IMR-90 (cell line): ENCODE measurements at regions not wholly inside any gene's neighbourhood (a gene's known extent, or its start where the extent isn't known, plus 50 kb on each side); places are given as distances from the start of the nearest gene placed in this dataset.
A peak's percentile ranks its signal among the peaks of the same experiment; 100 is the strongest.

Source experiments
- ATAC-seq: fragments of 200-7000 bp; cut with Tn5 transposase; 2 replicates; pipeline ENCODE4 v1.9.1; 2020; ENCODE audit warnings: low read depth, mild to moderate bottlenecking, moderate library complexity
- BruUV-seq: library from RNA; stranded (reverse); fragments of 400-500 nt; replicated peaks from 2 replicates; lab custom pipeline; 2021; lab: Mats Ljungman, UMichigan
- CTCF ChIA-PET: fragments of 300-600 bp; formaldehyde crosslinking; extraction: SDS; loops from one replicate; lab custom pipeline; 2021; ENCODE audit warnings: antibody characterized with exemption; lab: Yijun Ruan, JAX
- POLR2A ChIA-PET: fragments of 300-600 bp; sonication (Branson Sonifier 250); formaldehyde crosslinking; loops from one replicate; lab custom pipeline; 2022; ENCODE audit warnings: antibody characterized with exemption; ENCODE audit not compliant: unreplicated experiment; lab: Charles Lee
- DNase-seq: peaks from one replicate; pipeline ENCODE4 v3.0.0; 2013
- H2AFZ ChIP-seq: replicated peaks from 2 replicates; pipeline ENCODE3; 2013; ENCODE audit warnings: low read length, mild to moderate bottlenecking; ENCODE audit not compliant: poor library complexity
- H2AK5ac ChIP-seq: 2 replicates; pipeline ENCODE4 v1.6.1; 2013; ENCODE audit warnings: low read depth, low read length, inconsistent platforms
- H2AK9ac ChIP-seq: replicated peaks from 2 replicates; pipeline ENCODE3; 2013; ENCODE audit warnings: mild to moderate bottlenecking, low read depth, low read length, moderate library complexity; ENCODE audit not compliant: poor library complexity
- H2BK120ac ChIP-seq: 2 replicates; pipeline ENCODE4 v1.6.1; 2013; ENCODE audit warnings: low read depth, low read length, inconsistent platforms
- H2BK15ac ChIP-seq: 3 replicates; pipeline ENCODE4 v1.6.1; 2013; ENCODE audit warnings: low read depth, low read length, inconsistent platforms
- H2BK20ac ChIP-seq: 2 replicates; pipeline ENCODE4 v1.6.1; 2013; ENCODE audit warnings: low read depth, mild to moderate bottlenecking, inconsistent platforms, low read length, moderate library complexity
- H2BK5ac ChIP-seq: 2 replicates; pipeline ENCODE4 v1.6.1; 2013; ENCODE audit warnings: mild to moderate bottlenecking, low read depth, low read length, inconsistent platforms; ENCODE audit not compliant: poor library complexity, severe bottlenecking
- H3K14ac ChIP-seq: replicated peaks from 2 replicates; pipeline ENCODE4 v1.6.1; 2013; ENCODE audit warnings: low read depth, low read length, inconsistent platforms
- H3K18ac ChIP-seq: 2 replicates; pipeline ENCODE4 v1.6.1; 2013; ENCODE audit warnings: low read depth, low read length, control low read depth
- H3K23ac ChIP-seq: 2 replicates; pipeline ENCODE4 v1.6.1; 2013; ENCODE audit warnings: low read depth, low read length, inconsistent platforms
- H3K27ac ChIP-seq: 2 replicates; pipeline ENCODE4 v1.5.1; 2013; ENCODE audit warnings: mild to moderate bottlenecking, control low read depth, low read length; ENCODE audit not compliant: insufficient read depth
- H3K27me3 ChIP-seq: 2 replicates; pipeline ENCODE4 v1.6.1; 2013; ENCODE audit warnings: low read length; ENCODE audit not compliant: control insufficient read depth, insufficient read depth
- H3K36me3 ChIP-seq: 2 replicates; pipeline ENCODE4 v1.6.1; 2013; ENCODE audit warnings: low read length, mixed read lengths; ENCODE audit not compliant: control insufficient read depth, insufficient read depth
- H3K4ac ChIP-seq: 2 replicates; pipeline ENCODE4 v1.6.1; 2013; ENCODE audit warnings: low read depth, low read length, inconsistent platforms
- H3K4me1 ChIP-seq: 2 replicates; pipeline ENCODE4 v1.6.1; 2013; ENCODE audit warnings: low read length, mixed read lengths; ENCODE audit not compliant: control insufficient read depth, insufficient read depth
- H3K4me2 ChIP-seq: 2 replicates; pipeline ENCODE4 v1.6.1; 2013; ENCODE audit warnings: low read depth, mild to moderate bottlenecking, control low read depth, low read length, moderate library complexity
- H3K4me3 ChIP-seq: 2 replicates; pipeline ENCODE4 v1.5.1; 2013; ENCODE audit warnings: low read depth, mild to moderate bottlenecking, control low read depth, low read length, moderate library complexity; ENCODE audit not compliant: insufficient read depth
- H3K56ac ChIP-seq: 2 replicates; pipeline ENCODE4 v1.6.1; 2013; ENCODE audit warnings: low read length, inconsistent platforms; ENCODE audit not compliant: insufficient read depth; ENCODE audit errors: extremely low read depth
- H3K79me1 ChIP-seq, 2 experiments: 2 replicates each; pipeline ENCODE4 v1.6.1; 2013; ENCODE audit warnings: low read length in 2 of 2, inconsistent platforms in 1 of 2, low read depth in 1 of 2
- H3K9ac ChIP-seq: 2 replicates; pipeline ENCODE4 v1.6.1; 2013; ENCODE audit warnings: low read depth, low read length, control low read depth
- H3K9me1 ChIP-seq: 2 replicates; pipeline ENCODE4 v1.6.1; 2013; ENCODE audit warnings: low read length, inconsistent platforms; ENCODE audit not compliant: insufficient read depth
- H3K9me3 ChIP-seq: 2 replicates; pipeline ENCODE4 v1.6.1; 2013; ENCODE audit warnings: low read length; ENCODE audit not compliant: control insufficient read depth, insufficient read depth
- H4K20me1 ChIP-seq: 2 replicates; pipeline ENCODE4 v1.6.1; 2013; ENCODE audit warnings: low read length, inconsistent platforms; ENCODE audit not compliant: insufficient read depth
- H4K5ac ChIP-seq: 2 replicates; pipeline ENCODE4 v1.6.1; 2013; ENCODE audit warnings: mild to moderate bottlenecking, low read depth, low read length, control low read depth
- H4K8ac ChIP-seq, 2 experiments: 2 replicates each; pipeline ENCODE4 v1.6.1; 2013; ENCODE audit warnings: low read depth in 2 of 2, low read length in 2 of 2, control low read depth in 1 of 2, inconsistent platforms in 1 of 2
- H4K91ac ChIP-seq: 2 replicates; pipeline ENCODE4 v1.6.1; 2013; ENCODE audit warnings: low read depth, low read length, inconsistent platforms; ENCODE audit not compliant: insufficient read depth
- BHLHE40 ChIP-seq: fragments of 150-350 bp; IDR thresholded peaks from 2 replicates; pipeline ENCODE4 v1.6.1; 2016; ENCODE audit warnings: mild to moderate bottlenecking, low read depth, low read length
- CEBPB ChIP-seq: IDR thresholded peaks from 2 replicates; pipeline ENCODE4 v1.6.1; 2012; ENCODE audit warnings: low read depth, low read length, improper control_type of control experiment
- CHD1 ChIP-seq: IDR thresholded peaks from 2 replicates; pipeline ENCODE4 v1.6.1; 2012; ENCODE audit warnings: low read depth, low read length, improper control_type of control experiment
- FOS ChIP-seq: fragments of 150-350 bp; IDR thresholded peaks from 2 replicates; pipeline ENCODE4 v1.6.1; 2016; ENCODE audit warnings: low read depth, low read length
- MXI1 ChIP-seq: IDR thresholded peaks from 2 replicates; pipeline ENCODE4 v1.6.1; 2012; ENCODE audit warnings: low read depth, mild to moderate bottlenecking, low read length, moderate library complexity, borderline replicate concordance
- NFE2L2 ChIP-seq: fragments of 150-350 bp; IDR thresholded peaks from 2 replicates; pipeline ENCODE4 v1.6.1; 2016; ENCODE audit warnings: low read depth, mild to moderate bottlenecking, low read length
- POLR2A ChIP-seq: IDR thresholded peaks from 2 replicates; pipeline ENCODE4 v1.6.1; 2012; ENCODE audit warnings: mild to moderate bottlenecking, low read depth, low read length
- RAD21 ChIP-seq: IDR thresholded peaks from 2 replicates; pipeline ENCODE4 v1.6.1; 2012; ENCODE audit warnings: low read length, improper control_type of control experiment
- RCOR1 ChIP-seq: IDR thresholded peaks from 2 replicates; pipeline ENCODE4 v1.6.1; 2012; ENCODE audit warnings: mild to moderate bottlenecking, low read length, improper control_type of control experiment; ENCODE audit not compliant: insufficient replicate concordance
- RFX5 ChIP-seq: IDR thresholded peaks from 2 replicates; pipeline ENCODE4 v1.8.0; 2012; ENCODE audit warnings: low read depth, mild to moderate bottlenecking, low read length, moderate library complexity
- SMC3 ChIP-seq: fragments of 150-350 bp; IDR thresholded peaks from 2 replicates; pipeline ENCODE4 v1.6.1; 2016; ENCODE audit warnings: low read depth, mild to moderate bottlenecking, antibody characterized with exemption, low read length, moderate library complexity
- WGBS, 2 experiments: methylation state at CpG; one replicate each; pipeline versions ENCODE4 v1.1.5 to v1.1.7; 2013; ENCODE audit warnings: missing lambda C conversion rate in 2 of 2; ENCODE audit not compliant: insufficient read length in 1 of 2; ENCODE audit errors: extremely low coverage in 2 of 2; 5-methylcytosine and 5-hydroxymethylcytosine counted together
- dilution Hi-C: fragments of 300-500 bp; cut with HindIII; formaldehyde crosslinking; loops from one replicate; pipeline ENCODE4 v1.14.3; 2018; ENCODE audit warnings: low sequenced_read_pairs; ENCODE audit not compliant: unreplicated experiment
- in situ Hi-C: fragments of 300-500 bp; cut with MboI; formaldehyde crosslinking; loops from 3 replicates; pipeline ENCODE4 v1.14.3; 2019; ENCODE audit warnings: low sequenced_read_pairs, inconsistent platforms, mixed read lengths
- intact Hi-C: fragments of 100-400 bp; cut with micrococcal nuclease; formaldehyde crosslinking; loops from 2 replicates; pipeline ENCODE4 v1.10.0; 2022
- TF ChIP-seq, protein P1 (sequence below): fragments of 150-350 bp; IDR thresholded peaks from 2 replicates; pipeline ENCODE4 v1.6.1; 2016; ENCODE audit warnings: low read depth, mild to moderate bottlenecking, low read length, moderate library complexity, borderline replicate concordance
- TF ChIP-seq, protein P2 (sequence below): fragments of 150-350 bp; IDR thresholded peaks from 2 replicates; pipeline ENCODE4 v1.6.1; 2017; ENCODE audit warnings: mild to moderate bottlenecking, antibody characterized with exemption, low read length, low read depth
- TF ChIP-seq, protein P3 (sequence below): conservative IDR thresholded peaks from 2 replicates; pipeline ENCODE4 v1.5.1; 2012; ENCODE audit warnings: mild to moderate bottlenecking, low read depth, low read length, improper control_type of control experiment

DNA sequence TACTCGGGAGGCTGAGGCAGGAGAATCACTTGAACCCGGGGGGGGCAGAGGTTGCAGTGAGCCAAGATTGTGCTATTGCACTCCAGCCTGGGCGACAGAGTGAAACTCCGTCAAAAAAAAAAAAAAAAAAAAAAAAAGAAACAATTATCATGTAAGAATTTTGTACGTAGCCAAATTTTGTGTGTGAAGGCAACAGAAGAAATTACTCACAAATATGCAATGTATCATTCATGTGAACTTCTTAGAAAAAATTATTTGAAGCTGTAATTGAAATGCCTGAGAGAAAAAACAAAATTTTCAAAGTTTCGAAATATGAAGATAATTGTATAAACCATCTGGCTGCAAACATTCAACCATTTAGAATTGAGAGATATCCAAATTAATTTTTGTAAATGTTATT, 204.8 kb upstream of the PARD3B start:
- BruUV-seq = no TSS peak
- H3K4me1 ChIP-seq = peaks cover 7% of the 10 kb centered on the region; the same call in 1 of the 2 replicates
- peak overlapping the region; percentile 12; the same call in 1 of the 2 replicates for H2BK20ac ChIP-seq
- H3K27ac ChIP-seq = 0 out of 2 replicates have a peak overlapping the region, but pooled peaks have one; percentile 16
- H4K20me1 ChIP-seq = no peaks in the 10 kb centered on the region
- no peak for DNase-seq
- H3K4me2 ChIP-seq = no peak overlapping the region
- H3K9ac ChIP-seq = no peak overlapping the region
- H3K36me3 ChIP-seq = no peaks in the 10 kb centered on the region
- ChIA-PET CTCF (no interaction called here), POLR2A (no interaction called here)
- H2AK5ac ChIP-seq = no peak overlapping the region
- H3K4me3 ChIP-seq = no peak overlapping the region
- no peak overlapping the region for H4K8ac ChIP-seq
- H2BK5ac ChIP-seq = peak overlapping the region; percentile 13
- no peak overlapping the region for H4K91ac ChIP-seq
- H3K9me1 ChIP-seq = no peaks in the 10 kb centered on the region
- no peak for ATAC-seq
- no peaks in the 10 kb centered on the region for H3K27me3 ChIP-seq
- H2AFZ ChIP-seq = no peak overlapping the region
- no peak overlapping the region for H2BK120ac ChIP-seq
- H2AK9ac ChIP-seq = no peak overlapping the region
- dilution Hi-C loops (no loop called here), intact Hi-C loops (loop anchor here (5.0 kb wide), 1 partner anchor 112 kb away; no protein-coding TSS in a partner anchor), in situ Hi-C loops (loop anchor here (25.0 kb wide), 1 partner anchor 522 kb away; no protein-coding TSS in a partner anchor)
- no CpG with 5 or more reads among the region's 6 CpGs for WGBS, 2 experiments
- no peak overlapping the region for H3K14ac ChIP-seq
- peaks cover 3% of the 10 kb centered on the region; the same call in 1 of the 2 replicates for H3K9me3 ChIP-seq
- no peak for TF ChIP-seq RAD21
- TF ChIP-seq BHLHE40 = no peak
- TF ChIP-seq MXI1 = no peak
- TF ChIP-seq NFE2L2 = no peak
- TF ChIP-seq, protein P1, sequence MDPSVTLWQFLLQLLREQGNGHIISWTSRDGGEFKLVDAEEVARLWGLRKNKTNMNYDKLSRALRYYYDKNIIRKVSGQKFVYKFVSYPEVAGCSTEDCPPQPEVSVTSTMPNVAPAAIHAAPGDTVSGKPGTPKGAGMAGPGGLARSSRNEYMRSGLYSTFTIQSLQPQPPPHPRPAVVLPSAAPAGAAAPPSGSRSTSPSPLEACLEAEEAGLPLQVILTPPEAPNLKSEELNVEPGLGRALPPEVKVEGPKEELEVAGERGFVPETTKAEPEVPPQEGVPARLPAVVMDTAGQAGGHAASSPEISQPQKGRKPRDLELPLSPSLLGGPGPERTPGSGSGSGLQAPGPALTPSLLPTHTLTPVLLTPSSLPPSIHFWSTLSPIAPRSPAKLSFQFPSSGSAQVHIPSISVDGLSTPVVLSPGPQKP = no peak
- TF ChIP-seq RFX5 = no peak
- TF ChIP-seq SMC3 = no peak
- no peak for TF ChIP-seq FOS
- TF ChIP-seq, protein P2, sequence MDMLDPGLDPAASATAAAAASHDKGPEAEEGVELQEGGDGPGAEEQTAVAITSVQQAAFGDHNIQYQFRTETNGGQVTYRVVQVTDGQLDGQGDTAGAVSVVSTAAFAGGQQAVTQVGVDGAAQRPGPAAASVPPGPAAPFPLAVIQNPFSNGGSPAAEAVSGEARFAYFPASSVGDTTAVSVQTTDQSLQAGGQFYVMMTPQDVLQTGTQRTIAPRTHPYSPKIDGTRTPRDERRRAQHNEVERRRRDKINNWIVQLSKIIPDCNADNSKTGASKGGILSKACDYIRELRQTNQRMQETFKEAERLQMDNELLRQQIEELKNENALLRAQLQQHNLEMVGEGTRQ = no peak
- no peak for TF ChIP-seq CHD1
- no peak for TF ChIP-seq CEBPB
- TF ChIP-seq, protein P3, sequence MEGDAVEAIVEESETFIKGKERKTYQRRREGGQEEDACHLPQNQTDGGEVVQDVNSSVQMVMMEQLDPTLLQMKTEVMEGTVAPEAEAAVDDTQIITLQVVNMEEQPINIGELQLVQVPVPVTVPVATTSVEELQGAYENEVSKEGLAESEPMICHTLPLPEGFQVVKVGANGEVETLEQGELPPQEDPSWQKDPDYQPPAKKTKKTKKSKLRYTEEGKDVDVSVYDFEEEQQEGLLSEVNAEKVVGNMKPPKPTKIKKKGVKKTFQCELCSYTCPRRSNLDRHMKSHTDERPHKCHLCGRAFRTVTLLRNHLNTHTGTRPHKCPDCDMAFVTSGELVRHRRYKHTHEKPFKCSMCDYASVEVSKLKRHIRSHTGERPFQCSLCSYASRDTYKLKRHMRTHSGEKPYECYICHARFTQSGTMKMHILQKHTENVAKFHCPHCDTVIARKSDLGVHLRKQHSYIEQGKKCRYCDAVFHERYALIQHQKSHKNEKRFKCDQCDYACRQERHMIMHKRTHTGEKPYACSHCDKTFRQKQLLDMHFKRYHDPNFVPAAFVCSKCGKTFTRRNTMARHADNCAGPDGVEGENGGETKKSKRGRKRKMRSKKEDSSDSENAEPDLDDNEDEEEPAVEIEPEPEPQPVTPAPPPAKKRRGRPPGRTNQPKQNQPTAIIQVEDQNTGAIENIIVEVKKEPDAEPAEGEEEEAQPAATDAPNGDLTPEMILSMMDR = no peak
- no peak for TF ChIP-seq RCOR1
- no peak for TF ChIP-seq POLR2A
- no peak overlapping the region for H2BK15ac ChIP-seq
- H3K56ac ChIP-seq = no peak overlapping the region
- no peak overlapping the region for H4K5ac ChIP-seq
- no peaks in the 10 kb centered on the region for H3K79me1 ChIP-seq
- no peak overlapping the region for H3K4ac ChIP-seq
- H3K23ac ChIP-seq = no peak overlapping the region
- no peak overlapping the region for H3K18ac ChIP-seq
